ENCODE measurements at regions not wholly inside any gene's neighbourhood (a gene's known extent, or its start where the extent isn't known, plus 50 kb on each side); places are given as distances from the start of the nearest gene placed in this dataset.

GRCh38 chr11:19359221-19360000, 118.7 kb upstream of the E2F8 start:
- TF ChIP-seq ZFX (IDR thresholded peaks at IDR 0.05) (no peak), CTCF (conservative IDR thresholded peaks at IDR 0.05) (no peak)
- no peak overlapping the region for H3K27ac ChIP-seq

GRCh38 chr11:19357943-19358342, 117.2 kb upstream of the E2F8 start:
- TF ChIP-seq ZFX (IDR thresholded peaks at IDR 0.05) (no peak), CTCF (conservative IDR thresholded peaks at IDR 0.05) (no peak)
- no peak overlapping the region for H3K27ac ChIP-seq

GRCh38 chr11:19355601-19356000, 114.9 kb upstream of the E2F8 start:
- TF ChIP-seq CTCF (conservative IDR thresholded peaks at IDR 0.05) = no peak
- TF ChIP-seq ZFX (IDR thresholded peaks at IDR 0.05) = no peak

GRCh38 chr11:19353287-19353850, 112.6 kb upstream of the E2F8 start:
- TF ChIP-seq CTCF (conservative IDR thresholded peaks at IDR 0.05) (no peak), ZFX (IDR thresholded peaks at IDR 0.05) (no peak)
- no peak overlapping the region for H3K27ac ChIP-seq

More at GRCh38 chr11:19355601-19356000, 114.9 kb upstream of the E2F8 start:
- no peak overlapping the region for H3K27ac ChIP-seq

- no peak for TF ChIP-seq CTCF (conservative IDR thresholded peaks at IDR 0.05)
- no peak for TF ChIP-seq ZFX (IDR thresholded peaks at IDR 0.05)
- no peak overlapping the region for H3K27ac ChIP-seq
Measured at GRCh38 chr11:19352771-19353160, 112.0 kb upstream of the E2F8 start.

- TF ChIP-seq CTCF (conservative IDR thresholded peaks at IDR 0.05) (no peak), ZFX (IDR thresholded peaks at IDR 0.05) (no peak)
- H3K27ac ChIP-seq = no peak overlapping the region
Measured at GRCh38 chr11:19352072-19352770, 111.5 kb upstream of the E2F8 start.

GRCh38 chr11:19351426-19351825, 110.7 kb upstream of the E2F8 start:
- no peak overlapping the region for H3K27ac ChIP-seq
- TF ChIP-seq ZFX (IDR thresholded peaks at IDR 0.05) (no peak), CTCF (conservative IDR thresholded peaks at IDR 0.05) (no peak)

Data from C4-2B (cell line).